Right lobe of liver (tissue), 4 donors: ENCODE measurements at regions not wholly inside any gene's neighbourhood (a gene's known extent, or its start where the extent isn't known, plus 50 kb on each side); places are given as distances from the start of the nearest gene placed in this dataset.

Experiments used
- CTCF ChIP-seq, 4 donors: fragments of 200-600 bp in 3 of 4; fragments of 450-650 bp in 1 of 4; IDR thresholded peaks; one replicate each; pipeline versions ENCODE4 v1.5.1 to v1.8.0; 2016 to 2022; ENCODE audit warnings: antibody characterized with exemption in 4 of 4, mild to moderate bottlenecking in 2 of 4
- POLR2A ChIP-seq: fragments of 450-650 bp; IDR thresholded peaks from one replicate; pipeline ENCODE4 v1.6.1; 2017; ENCODE audit warnings: antibody characterized with exemption, mild to moderate bottlenecking
- donor health status: DM: no; HTN: no; CAD: no.
- donor health status: DM: no; HTN: no; CAD: no.
- donor health status: DM: no; HTN: yes; CAD: no.

GRCh38 chr20:11050350-11050749 is 376.6 kb upstream of the JAG1 start:
- no peak for TF ChIP-seq CTCF (IDR thresholded peaks at IDR 0.05)
- TF ChIP-seq POLR2A, result no peak
